ENCODE measurements at regions not wholly inside any gene's neighbourhood (a gene's known extent, or its start where the extent isn't known, plus 50 kb on each side); places are given as distances from the start of the nearest gene placed in this dataset.
"Not testable (repeated sequence)": the region's sequence is repeated elsewhere in the genome, so short reads cannot be mapped to it uniquely, and the experiment has no call there.

DNA sequence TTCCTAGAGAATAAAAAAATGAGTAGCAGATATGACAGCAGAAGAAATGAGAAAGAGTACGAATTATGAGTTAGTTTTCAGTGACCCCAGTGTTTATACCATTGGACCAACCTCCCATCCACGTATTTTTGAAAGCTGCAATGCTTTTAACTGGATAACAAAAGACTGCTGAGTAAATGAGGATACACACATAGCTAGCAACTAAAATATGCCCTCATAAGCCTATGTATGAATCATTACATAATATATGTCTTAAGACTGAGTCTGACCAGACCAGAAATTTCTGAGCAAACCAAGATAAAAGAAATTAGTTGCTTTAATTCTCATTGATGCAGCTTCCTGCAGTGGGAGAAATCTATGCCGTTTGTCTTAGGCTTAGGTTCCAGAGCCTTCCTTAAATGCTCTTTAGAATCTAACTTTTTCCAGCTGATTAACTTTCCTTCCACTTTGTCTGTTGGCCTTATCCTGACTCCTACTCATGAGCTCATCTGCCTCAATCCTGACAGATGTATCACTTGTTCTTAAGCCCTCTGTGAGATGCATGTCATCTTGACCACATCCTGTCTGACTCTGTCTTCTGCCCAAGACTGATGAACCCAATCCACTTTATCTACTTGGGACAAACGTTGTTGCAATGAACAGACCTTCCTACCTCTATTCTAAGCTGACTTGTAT, 301.4 kb upstream of the AADAT start:
- no peak for DNase-seq

DNA sequence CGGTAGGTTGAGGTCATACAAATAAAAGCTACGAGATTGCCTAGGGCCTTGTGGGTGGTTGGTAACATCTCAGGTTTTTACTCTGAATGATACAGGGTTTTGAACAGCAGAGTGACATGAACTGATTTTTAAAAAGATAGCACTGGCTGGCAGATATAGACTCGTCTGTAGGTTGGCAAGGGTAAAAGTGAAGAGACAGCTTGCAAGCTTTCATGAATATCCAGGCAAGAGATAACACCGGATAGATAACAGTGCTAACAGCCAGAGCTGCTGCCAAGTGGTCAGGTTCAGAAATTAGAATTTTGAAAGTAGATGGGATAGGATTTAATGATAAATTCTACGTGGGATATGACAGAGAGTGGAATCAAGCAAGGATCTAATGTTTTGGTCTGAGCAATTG, 299.7 kb upstream of the AADAT start:
- no peak for DNase-seq

DNA sequence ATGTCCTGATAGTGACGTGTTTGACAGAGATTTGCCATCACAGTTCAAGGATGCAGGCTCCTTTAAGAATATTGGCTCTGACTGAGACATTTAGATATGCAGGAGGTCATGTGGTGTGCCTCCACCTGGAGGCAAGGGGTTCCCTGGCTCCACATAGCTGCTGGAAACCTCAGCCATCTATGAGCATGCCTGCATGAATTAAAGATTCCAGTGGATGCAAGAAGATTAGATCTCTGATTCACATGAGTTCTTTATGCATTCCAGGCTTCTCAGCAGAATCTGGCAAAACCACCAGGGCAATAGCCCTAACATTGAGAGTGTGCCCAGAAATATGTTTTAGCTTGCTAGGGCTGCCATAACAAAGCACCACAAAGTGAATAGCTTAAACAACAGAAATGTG, 298.5 kb upstream of the AADAT start:
- no peak for DNase-seq

DNA sequence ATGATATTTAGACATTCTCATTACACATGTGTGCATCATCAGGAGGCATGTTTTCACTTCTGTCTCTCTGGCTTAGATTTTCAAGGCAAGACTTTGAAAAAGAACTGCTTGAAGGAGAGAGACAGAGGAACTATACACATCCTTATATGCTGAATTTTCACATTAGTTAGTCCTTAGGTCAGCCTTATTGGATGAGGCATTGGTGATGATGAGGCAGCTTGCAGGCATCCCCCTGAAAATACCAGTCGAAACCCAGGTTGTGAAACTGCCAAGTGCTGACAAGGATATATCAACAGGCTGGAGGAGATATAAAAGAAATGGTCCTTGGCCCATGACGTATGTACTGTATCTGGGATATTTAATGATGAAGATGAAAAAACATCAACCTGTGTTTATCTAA, 297.2 kb upstream of the AADAT start:
- DNase-seq = no peak

DNA sequence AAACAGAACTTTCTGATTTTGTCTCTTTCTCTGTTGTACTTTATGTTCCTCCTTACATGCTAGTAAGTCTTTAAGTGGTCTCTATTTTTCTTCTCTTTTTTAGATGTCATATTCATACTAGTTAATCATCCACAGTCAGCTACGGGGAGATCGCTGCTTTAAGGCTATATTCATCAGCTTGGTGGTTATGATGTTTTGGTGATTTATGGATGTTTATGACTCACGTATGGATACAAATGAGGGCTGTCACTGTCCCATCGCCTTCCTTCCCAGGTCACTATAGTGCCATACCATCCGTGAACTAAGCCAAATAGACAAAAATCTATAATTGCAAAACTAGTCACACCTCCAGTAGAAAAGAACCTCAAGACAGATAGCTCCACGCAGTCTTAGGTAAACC, 296.8 kb upstream of the AADAT start:
- DNase-seq = no peak

DNA sequence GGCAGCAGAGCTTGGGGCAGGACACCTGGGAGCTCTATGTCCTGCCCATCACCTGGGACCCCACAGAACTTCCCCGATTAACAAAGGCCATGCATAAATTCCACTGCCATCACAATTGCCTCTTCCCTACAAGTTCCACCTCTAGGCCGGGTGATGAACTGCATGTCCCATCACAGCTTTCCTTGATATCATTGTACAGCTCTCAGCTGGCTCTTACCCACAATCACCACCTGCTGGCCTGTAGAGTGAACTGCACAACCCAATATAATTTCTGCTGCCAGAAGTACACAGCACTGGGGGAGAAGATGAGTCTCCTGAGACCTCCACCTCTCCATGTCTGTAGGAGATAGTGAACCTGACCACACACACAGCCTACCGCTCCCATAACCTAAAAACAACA, 285.0 kb upstream of the AADAT start:
- DNase-seq = no peak

DNA sequence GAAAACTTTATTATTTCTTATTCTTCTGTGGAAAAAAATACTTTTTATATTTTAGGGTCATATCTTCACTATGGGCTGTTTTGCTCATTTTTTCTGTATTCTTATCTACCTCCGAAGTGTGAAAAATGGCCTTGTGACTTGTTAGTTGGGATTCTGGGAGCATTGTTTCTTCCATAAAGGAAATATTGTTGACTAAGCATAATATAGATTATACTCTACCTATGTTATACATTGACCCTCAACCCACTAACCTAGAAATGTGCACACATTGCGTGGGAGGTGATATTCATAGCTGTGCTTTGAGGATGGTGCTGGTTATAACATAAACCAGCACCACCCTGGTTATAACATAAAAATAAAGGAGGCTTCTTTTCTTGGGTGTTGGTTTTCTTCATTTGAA, 259.2 kb upstream of the AADAT start:
- DNase-seq = no peak

DNA sequence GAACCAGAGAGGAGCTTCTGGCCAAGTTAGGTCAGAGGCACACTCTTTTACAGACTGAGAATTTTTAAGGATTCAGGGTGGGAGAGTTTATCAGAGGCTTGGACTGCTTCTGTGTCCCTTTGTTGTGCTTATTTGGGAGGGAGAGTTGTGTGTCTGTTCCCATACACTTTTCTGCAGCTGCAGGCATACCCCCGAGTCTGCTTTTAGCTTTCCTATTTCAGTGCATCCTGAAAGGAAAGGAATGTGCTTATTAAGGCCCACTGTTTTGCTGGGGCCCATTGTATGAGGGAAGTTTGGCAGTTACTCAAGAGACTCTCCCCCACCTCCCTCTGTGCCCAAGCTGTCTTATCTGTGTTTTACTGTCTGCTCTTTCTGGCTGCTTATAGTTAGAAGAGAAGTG, 257.4 kb upstream of the AADAT start:
- DNase-seq = not testable (repeated sequence)

DNA sequence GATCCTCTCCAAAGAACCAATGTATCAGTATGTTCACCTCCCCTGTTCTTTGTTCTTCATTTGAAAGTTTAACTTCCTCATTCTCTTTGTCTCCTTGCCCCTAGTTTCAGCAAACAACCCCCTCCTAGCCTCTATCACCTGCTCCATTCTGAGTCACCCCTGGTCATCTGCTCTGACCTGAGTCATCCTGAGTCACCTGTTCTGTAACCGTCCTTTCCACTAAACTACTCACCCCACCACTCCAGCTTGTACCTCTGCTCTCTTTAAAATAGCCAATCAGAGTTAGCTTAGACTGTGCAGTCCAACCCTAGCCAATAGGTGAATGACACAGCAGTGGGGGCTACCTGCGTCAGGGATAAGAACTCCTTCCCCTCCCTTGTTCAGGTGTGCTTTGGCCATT, 249.8 kb upstream of the AADAT start:
- DNase-seq = no peak

DNA sequence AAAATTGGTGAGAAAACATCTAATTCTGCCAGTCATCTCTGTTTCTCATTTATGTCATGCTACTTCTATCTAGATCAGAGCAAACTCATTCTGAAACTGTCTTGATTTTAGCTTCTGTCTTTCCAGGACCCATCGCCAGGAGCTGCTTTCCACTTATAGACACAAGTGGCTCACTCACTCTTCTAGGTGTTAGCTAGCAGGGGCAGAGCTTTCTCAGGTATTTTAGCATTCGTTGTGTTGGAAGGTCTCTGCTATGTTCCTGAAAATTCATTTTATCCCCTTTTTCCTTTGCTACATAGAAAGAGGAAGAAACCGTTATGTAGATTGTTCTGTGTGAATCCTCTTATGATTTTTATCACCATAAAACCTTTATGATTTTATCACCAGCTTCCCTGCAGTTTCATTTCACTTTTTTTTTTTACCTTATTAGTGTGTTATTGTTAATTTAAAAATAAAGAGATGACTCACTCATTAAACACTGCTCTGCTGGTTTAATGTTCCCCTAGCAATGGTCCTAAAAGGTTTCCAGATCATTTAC, 246.6 kb upstream of the AADAT start:
- no peak for DNase-seq

DNA sequence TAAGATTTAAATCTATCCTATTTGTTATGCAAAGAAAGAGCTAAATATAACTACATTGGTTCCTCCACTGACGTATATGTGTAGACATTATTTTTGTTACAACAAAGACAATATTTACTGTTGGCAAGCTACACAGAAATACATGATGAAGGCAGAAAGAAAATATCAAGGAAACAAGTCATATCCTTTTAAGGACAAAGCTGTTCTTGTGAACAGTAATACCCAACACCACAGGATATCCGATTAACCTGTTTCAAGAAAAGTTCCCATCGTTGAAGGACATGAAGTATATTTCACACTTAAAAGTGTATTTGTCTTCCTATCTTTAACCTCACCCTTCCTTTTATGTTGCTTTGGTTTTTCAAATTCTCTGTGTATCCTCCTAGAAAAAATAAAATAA, 235.8 kb upstream of the AADAT start:
- no peak for DNase-seq

DNA sequence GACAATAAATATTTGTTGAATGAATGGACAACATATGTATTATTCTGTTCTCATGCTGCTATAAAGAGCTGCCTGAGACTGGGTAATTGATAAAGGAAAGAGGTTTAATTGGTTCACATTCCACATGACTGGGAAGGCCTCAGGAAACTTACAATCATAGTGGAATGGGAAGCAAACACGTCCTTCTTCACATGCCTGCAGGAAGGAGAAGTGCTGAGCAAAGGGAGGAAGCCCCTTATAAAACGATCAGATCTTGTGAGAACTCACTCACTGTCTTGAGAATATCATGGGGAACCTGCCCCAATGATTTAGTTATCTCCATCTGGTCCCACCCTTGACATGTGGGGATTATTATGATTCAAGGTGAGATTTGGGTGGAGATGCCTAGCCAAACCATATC, 233.9 kb upstream of the AADAT start:
- no peak for DNase-seq

DNA sequence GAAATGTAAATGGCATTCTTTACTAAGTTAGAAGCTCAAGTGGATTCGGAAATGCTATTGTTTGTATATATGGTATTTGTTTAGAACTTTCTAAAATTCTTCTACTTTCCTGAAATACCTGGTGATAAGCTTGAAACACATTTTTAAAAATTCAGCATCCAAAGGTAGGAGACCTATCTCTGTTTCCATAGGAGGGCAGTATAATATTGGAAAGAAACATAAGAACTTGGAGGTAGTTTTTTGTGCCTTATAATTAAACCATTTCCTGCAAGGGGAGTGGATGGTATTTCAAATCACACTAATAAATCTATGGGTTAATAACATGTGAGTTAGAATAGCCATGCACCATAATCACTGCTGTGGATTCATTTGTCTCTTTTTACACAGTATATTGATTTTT, 217.4 kb upstream of the AADAT start:
- DNase-seq = no peak

DNA sequence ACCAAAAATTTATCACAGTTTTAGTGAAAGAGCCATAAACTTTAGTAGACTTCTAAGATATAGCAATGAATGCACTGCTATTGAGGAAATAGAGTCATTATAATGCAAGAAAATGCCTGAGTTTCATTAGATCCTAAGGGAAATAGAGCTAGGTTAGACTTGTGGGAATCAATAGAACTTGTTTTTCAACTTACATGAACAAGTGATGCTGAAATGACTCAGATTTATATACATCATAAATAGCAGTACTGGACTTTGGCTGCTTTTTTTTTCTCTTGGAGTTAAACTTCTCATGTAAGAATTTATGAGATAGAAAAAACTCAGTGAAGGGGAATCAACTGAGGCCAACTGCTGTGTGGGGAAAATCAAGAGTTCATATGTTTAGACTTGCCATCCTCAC, 216.5 kb upstream of the AADAT start:
- DNase-seq = no peak

DNA sequence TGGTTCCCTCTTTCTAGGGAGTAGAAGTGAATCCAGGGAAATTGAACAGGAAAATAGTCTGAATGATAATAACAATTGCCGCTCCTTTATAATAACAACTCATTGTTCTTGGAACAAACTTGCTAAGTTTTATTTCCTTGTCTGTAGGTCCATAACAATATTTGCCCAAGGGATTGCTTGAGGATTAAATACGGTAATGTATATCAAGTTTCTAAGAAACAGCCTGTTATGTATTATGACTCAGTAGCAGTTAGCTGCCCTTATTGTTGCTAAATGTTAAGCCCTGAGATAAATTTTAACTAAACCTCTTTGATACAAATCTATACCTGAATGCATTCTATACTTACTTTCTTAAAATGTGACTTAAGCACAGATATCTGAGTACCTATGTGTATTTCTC, 215.9 kb upstream of the AADAT start:
- DNase-seq = no peak

DNA sequence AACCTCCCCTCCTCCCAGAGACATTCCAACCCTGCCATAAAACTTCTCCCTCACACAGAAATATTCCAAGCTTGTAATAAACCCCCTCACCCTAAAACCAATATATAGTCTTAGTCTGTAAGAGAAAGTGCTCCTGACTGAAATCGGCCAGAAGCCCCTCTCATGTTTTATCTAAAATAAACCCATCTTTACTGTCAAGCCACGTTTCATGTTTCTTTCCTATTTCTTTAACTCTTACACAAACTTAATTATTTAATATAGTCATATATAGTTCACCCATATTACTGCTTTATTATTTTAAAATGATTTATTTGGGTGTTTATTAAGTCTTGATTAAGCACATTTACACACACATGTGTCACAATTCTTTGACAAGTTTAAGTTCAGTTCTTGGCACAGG, 191.3 kb upstream of the AADAT start:
- no peak for DNase-seq

DNA sequence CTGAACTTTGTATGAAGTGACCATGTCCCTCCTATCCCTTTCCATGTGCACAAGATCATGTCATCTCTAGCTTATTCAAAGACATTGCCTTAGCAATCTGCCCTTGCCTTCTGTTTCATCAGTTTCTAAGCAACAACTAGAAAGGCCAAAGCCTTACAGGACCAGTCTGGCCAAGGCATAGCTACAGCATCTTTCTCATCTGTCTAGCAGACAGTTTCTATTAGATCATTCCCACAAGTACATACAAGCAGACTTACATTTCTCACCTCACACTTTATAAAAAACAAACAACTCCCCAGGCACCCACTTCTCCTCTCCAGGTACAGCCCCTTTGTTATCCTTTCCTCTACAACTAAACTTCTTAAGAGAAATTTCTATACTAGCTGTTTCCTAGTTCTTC, 188.7 kb upstream of the AADAT start:
- DNase-seq = no peak

DNA sequence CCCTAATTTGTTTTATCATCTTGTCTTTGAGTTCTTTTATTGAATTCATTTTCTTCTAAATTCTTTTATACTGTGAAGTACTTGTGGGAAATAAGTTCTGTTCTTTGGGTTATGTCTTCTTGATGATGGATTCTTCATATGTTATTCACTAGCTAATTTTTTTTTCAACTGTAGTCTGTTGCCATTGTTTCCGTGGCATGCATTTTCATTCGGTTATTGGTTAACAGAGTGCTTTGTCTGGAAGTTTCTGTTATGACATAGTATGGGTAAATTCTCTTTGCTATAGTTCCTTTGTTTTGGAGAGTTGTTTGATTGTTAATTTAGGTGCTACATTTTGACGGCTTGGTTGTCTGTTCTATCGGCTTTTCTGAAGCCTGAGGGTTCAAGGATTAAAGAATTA, 184.9 kb upstream of the AADAT start:
- no peak for DNase-seq

DNA sequence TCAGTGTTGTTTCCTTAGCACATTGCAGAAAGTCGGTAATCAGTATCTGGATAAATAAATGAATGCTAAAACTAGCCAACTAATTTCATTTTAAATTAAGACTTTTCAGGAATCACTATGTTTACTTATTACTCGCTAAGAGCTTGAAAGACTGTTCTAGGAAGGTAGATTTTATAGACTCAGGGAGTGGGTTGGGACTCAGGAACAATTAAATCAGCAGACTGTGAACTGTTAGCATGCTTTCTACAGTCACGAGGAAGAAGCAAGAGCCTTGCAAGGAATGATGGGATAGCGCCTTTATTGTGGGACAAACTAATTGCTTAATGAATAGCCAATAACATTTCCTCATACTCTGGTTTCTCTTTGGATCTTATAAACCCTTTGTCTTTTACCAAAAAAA, 183.2 kb upstream of the AADAT start:
- DNase-seq = no peak

DNA sequence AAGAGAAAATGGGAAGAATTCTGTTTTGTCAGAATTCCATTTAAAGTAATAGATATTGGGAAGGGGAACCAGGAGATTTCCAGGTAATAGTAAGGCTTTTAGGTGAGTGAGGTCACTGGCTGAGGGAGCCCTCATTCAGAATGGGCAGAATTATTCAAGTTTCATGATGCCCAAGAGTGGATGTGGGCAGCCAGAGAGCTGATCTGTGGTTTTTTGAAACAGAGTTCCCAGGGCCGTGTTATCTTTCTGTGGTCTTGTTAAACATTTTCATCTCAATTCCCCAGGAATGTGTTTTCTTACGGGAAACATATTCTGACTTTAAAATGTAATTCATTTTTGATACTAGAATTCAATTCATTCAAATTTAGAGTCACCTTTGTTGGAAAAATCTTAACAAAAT, 182.0 kb upstream of the AADAT start:
- DNase-seq = no peak

DNA sequence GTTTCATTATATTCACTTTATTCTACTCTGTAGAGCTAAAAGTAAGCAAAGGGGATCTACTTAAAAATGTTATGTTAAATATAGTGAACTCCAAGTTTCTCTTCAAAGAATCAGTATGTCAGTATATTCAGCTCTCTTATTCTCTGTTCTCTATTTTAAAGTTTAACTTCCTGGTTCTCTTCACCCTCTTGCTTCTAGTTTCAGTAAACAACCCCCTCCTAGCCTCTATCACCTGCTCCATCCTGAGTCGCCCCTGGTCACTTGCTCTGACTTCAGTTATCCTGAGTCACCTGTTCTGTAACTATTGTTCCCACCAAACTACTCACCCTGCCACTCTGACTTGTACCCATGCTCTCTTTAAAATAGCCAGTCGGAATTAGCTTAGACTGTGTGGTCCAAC, 180.9 kb upstream of the AADAT start:
- no peak for DNase-seq

DNA sequence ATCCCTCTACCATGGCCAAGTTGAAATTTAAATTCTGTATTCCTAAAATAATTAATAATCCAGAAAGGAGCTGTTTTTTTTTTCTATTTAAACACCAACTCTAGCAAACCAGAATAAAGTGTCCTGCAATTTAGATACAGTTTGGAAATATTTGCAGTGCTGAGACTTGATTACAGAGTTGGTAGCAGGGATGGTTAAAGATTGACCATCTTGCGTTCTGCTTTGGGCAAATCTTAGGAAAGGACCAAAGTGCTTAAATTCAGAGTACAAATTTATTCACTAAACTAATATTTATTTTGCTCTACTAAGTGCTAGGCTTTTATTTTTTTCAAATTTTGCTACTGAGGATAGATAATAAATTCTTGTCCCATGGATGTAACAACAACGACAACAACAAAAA, 180.2 kb upstream of the AADAT start:
- DNase-seq = no peak

DNA sequence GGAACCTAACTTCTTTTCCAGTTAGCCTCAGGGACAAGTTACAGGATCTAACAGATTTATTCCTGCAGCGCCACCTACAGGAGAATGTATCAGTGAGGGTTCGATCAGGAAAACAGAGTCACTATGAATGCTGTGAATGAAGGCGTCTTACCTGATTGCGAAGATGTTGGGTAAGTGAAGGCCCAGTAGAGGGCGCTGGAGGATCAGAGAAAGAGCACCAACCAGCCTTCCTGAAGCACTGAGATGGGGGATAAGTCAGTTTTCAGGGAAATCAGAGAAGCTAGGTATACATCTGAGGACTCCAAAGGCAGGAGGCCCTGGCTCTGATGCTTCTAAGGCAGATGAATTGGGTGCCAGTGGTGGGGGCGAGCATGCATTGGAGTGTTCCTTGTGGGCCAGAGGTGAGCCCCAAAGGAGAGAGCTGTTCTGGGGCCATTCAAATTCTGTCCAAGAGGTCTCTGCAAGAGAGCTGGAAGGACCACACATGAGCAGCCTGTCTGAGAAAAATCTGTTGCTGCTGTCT, 169.9 kb upstream of the AADAT start:
- no peak for DNase-seq

DNA sequence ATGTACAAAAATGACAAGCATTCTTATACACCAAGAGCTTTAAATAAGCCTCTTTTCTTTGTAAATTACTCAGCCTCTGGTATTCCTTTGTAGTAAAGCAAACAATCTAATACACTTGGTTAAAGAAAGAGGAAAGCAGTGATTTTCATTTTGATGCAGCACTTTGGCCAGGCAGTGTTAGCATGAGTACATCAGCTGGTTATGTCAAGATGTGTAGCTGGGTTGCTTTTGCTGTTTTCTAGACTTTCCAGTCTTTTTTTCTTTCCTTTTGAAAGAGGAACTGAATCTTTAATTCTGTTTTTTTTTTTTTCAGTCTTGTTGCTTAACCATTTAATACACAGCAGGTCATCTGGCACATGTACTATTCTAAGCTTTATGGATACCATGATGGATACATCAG, 167.1 kb upstream of the AADAT start:
- DNase-seq = no peak

DNA sequence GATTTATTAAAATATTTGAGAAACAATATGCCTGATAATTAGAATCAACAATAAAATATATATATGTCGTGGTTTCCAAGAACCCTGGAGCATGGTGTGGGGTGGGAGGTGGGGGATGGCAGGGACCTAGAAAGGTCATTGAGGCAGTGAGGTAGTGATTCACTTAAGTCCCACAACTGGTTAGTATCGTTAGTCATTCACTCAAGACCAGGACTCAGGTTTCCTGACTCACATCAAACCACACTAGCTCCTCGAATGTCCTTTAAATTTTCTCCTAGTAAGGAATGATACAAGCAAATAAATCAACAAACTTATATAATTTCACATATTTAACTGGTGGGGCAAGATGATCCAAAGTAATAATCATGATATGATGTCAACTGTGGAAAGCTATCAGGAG, 158.8 kb upstream of the AADAT start:
- no peak for DNase-seq

Data from activated gamma-delta T cell (primary cell).